KMS-11 (cell line): ENCODE measurements at regions not wholly inside any gene's neighbourhood (a gene's known extent, or its start where the extent isn't known, plus 50 kb on each side); places are given as distances from the start of the nearest gene placed in this dataset.

Experiments
- H2AFZ ChIP-seq: fragments of 200-600 bp; sonication (generic); 2 replicates; pipeline ENCODE4 v1.6.1; 2016; ENCODE audit warnings: antibody characterized with exemption, mixed run types, low read depth
- H3K27ac ChIP-seq: fragments of 200-600 bp; sonication (generic); 2 replicates; pipeline ENCODE4 v1.6.1; 2016; ENCODE audit warnings: mild to moderate bottlenecking, mixed run types
- H3K27me3 ChIP-seq: fragments of 200-600 bp; sonication (generic); 2 replicates; pipeline ENCODE4 v1.6.1; 2017; ENCODE audit warnings: mild to moderate bottlenecking, low read depth, mixed run types, moderate library complexity; ENCODE audit not compliant: insufficient read depth
- H3K36me3 ChIP-seq: fragments of 200-600 bp; sonication (generic); 2 replicates; pipeline ENCODE4 v1.6.1; 2017; ENCODE audit warnings: mild to moderate bottlenecking, mixed run types; ENCODE audit not compliant: insufficient read depth
- H3K4me1 ChIP-seq: fragments of 200-600 bp; sonication (generic); 2 replicates; pipeline ENCODE4 v1.6.1; 2016; ENCODE audit warnings: mild to moderate bottlenecking, low read depth, mixed run types; ENCODE audit not compliant: poor library complexity, severe bottlenecking
- H3K4me2 ChIP-seq: fragments of 200-600 bp; sonication (generic); 2 replicates; pipeline ENCODE4 v1.7.0; 2016; ENCODE audit warnings: mild to moderate bottlenecking, mixed run types
- H3K4me3 ChIP-seq: fragments of 200-600 bp; sonication (generic); IDR thresholded peaks from 2 replicates; pipeline ENCODE4 v1.6.1; 2017; ENCODE audit warnings: low read depth, low read length, mixed read lengths; ENCODE audit not compliant: insufficient read depth
- H3K79me2 ChIP-seq: fragments of 200-600 bp; sonication (generic); 2 replicates; pipeline ENCODE4 v1.6.1; 2016; ENCODE audit warnings: low read depth, mixed run types; ENCODE audit not compliant: insufficient read depth
- H3K9ac ChIP-seq: fragments of 200-600 bp; sonication (generic); 2 replicates; pipeline ENCODE4 v1.6.1; 2016; ENCODE audit warnings: mild to moderate bottlenecking, mixed run types
- H4K20me1 ChIP-seq: fragments of 200-600 bp; sonication (generic); 2 replicates; pipeline ENCODE4 v1.6.1; 2016; ENCODE audit warnings: mild to moderate bottlenecking, mixed run types; ENCODE audit not compliant: insufficient read depth
- CTCF ChIP-seq: fragments of 200-600 bp; sonication (generic); conservative IDR thresholded peaks from 2 replicates; pipeline ENCODE4 v1.6.1; 2017; ENCODE audit warnings: low read depth, mild to moderate bottlenecking, antibody characterized with exemption, low read length, moderate library complexity, mixed read lengths

- Histone ChIP-seq H3K4me1 (no peaks in the 10 kb centered on the region), H3K4me2 (no peak overlapping the region), H3K9ac (no peak overlapping the region), H4K20me1 (no peaks in the 10 kb centered on the region), H3K79me2 (no peaks in the 10 kb centered on the region), H3K4me3 (no peak overlapping the region), H3K27ac (no peak overlapping the region), H2AFZ (no peak overlapping the region), H3K36me3 (no peaks in the 10 kb centered on the region), H3K27me3 (no peaks in the 10 kb centered on the region)
- TF ChIP-seq CTCF, result no peak
These were observed 168.1 kb upstream of the CHRM3 start for GRCh38 chr1:239218301-239218700.

GRCh38 chr1:239212811-239213220 lies 173.6 kb upstream of the CHRM3 start:
- Histone ChIP-seq H3K4me3 (no peak overlapping the region), H3K4me2 (no peak overlapping the region), H3K79me2 (no peaks in the 10 kb centered on the region), H2AFZ (no peak overlapping the region), H4K20me1 (no peaks in the 10 kb centered on the region), H3K36me3 (no peaks in the 10 kb centered on the region), H3K27me3 (no peaks in the 10 kb centered on the region), H3K27ac (no peak overlapping the region), H3K4me1 (no peaks in the 10 kb centered on the region), H3K9ac (no peak overlapping the region)
- TF ChIP-seq CTCF, result no peak

- Histone ChIP-seq H3K79me2 (no peaks in the 10 kb centered on the region), H3K27me3 (no peaks in the 10 kb centered on the region), H4K20me1 (no peaks in the 10 kb centered on the region), H3K4me1 (no peaks in the 10 kb centered on the region), H3K9ac (no peak overlapping the region), H3K27ac (no peak overlapping the region), H2AFZ (no peak overlapping the region), H3K4me3 (no peak overlapping the region), H3K4me2 (no peak overlapping the region), H3K36me3 (no peaks in the 10 kb centered on the region)
- no peak for TF ChIP-seq CTCF
These were observed 176.8 kb upstream of the CHRM3 start for GRCh38 chr1:239209591-239209990.

- Histone ChIP-seq H3K27me3 (no peaks in the 10 kb centered on the region), H3K79me2 (no peaks in the 10 kb centered on the region), H3K36me3 (no peaks in the 10 kb centered on the region), H3K4me2 (no peak overlapping the region), H3K27ac (no peak overlapping the region), H3K4me1 (no peaks in the 10 kb centered on the region), H3K9ac (no peak overlapping the region), H2AFZ (no peak overlapping the region), H4K20me1 (no peaks in the 10 kb centered on the region), H3K4me3 (no peak overlapping the region)
- TF ChIP-seq CTCF, result no peak
These were observed 182.0 kb upstream of the CHRM3 start for GRCh38 chr1:239204401-239204800.

- Histone ChIP-seq H3K4me1 (no peaks in the 10 kb centered on the region), H3K27ac (no peak overlapping the region), H3K9ac (no peak overlapping the region), H3K79me2 (no peaks in the 10 kb centered on the region), H3K36me3 (no peaks in the 10 kb centered on the region), H3K4me3 (no peak overlapping the region), H3K4me2 (no peak overlapping the region), H2AFZ (no peak overlapping the region), H3K27me3 (no peaks in the 10 kb centered on the region), H4K20me1 (no peaks in the 10 kb centered on the region)
- TF ChIP-seq CTCF, result no peak
These were observed 188.5 kb upstream of the CHRM3 start for GRCh38 chr1:239197871-239198270.
